Esophagus muscularis mucosa (tissue), 4 donors: ENCODE measurements at regions not wholly inside any gene's neighbourhood (a gene's known extent, or its start where the extent isn't known, plus 50 kb on each side); places are given as distances from the start of the nearest gene placed in this dataset.

Source experiments
- DNase-seq: peaks from one replicate; pipeline ENCODE4 v3.0.0-alpha.2; 2017; ENCODE audit errors: extremely low spot score
- H3K27ac ChIP-seq, 4 donors: fragments of 200-600 bp; sonication (generic); replicated peaks in 1 of 4; 1 replicate in 3 of 4; 2 replicates in 1 of 4; pipeline ENCODE4 v1.5.1; 2016 to 2019; ENCODE audit warnings: mild to moderate bottlenecking in 1 of 4
- H3K27me3 ChIP-seq, 4 donors: fragments of 200-600 bp; sonication (generic); one replicate each; pipeline versions ENCODE4 v1.5.1 to v1.6.0; 2016 to 2019
- H3K36me3 ChIP-seq, 4 donors: fragments of 200-600 bp; sonication (generic); one replicate each; pipeline ENCODE4 v1.5.1; 2016 to 2019
- H3K4me1 ChIP-seq, 4 donors: fragments of 200-600 bp; sonication (generic); one replicate each; pipeline ENCODE4 v1.5.1; 2016 to 2019
- H3K4me3 ChIP-seq, 4 donors: fragments of 200-600 bp; sonication (generic); 1 replicate in 2 of 4; 2 replicates in 2 of 4; pipeline ENCODE4 v1.5.1; 2016 to 2019; ENCODE audit warnings: mild to moderate bottlenecking in 4 of 4, moderate library complexity in 1 of 4
- H3K9me3 ChIP-seq, 4 donors: fragments of 200-600 bp; sonication (generic); 1 replicate in 3 of 4; 2 replicates in 1 of 4; pipeline ENCODE4 v1.5.1; 2016 to 2019
- EP300 ChIP-seq: sonication (generic); formaldehyde crosslinking; IDR thresholded peaks from one replicate; pipeline ENCODE4 v1.6.1; 2017; ENCODE audit warnings: antibody characterized with exemption
- POLR2A ChIP-seq: fragments of 450-650 bp; IDR thresholded peaks from one replicate; pipeline ENCODE4 v1.6.1; 2017; ENCODE audit warnings: antibody characterized with exemption, moderate library complexity, mild to moderate bottlenecking, low read depth
- POLR2AphosphoS5 ChIP-seq, 2 donors: sonication (generic); formaldehyde crosslinking; IDR thresholded peaks; one replicate each; pipeline ENCODE4 v1.6.1; 2017; ENCODE audit warnings: antibody characterized with exemption in 2 of 2
- WGBS: methylation state at CpG from one replicate; pipeline ENCODE4 v1.1.5; 2018; 5-methylcytosine and 5-hydroxymethylcytosine counted together
- intact Hi-C: fragments of 100-400 bp; cut with DNase I; formaldehyde crosslinking; loops from one replicate; pipeline ENCODE4 v1.15.1; 2023
- TF ChIP-seq, protein P1 (sequence below), 3 experiments: fragments of 200-600 bp in 2 of 3; fragments of 450-650 bp in 1 of 3; sonication (generic) in 2 of 3; IDR thresholded peaks; one replicate each; pipeline ENCODE4 v1.5.1; 2017 to 2019; ENCODE audit warnings: antibody characterized with exemption in 3 of 3, mild to moderate bottlenecking in 2 of 3, moderate library complexity in 1 of 3

DNA sequence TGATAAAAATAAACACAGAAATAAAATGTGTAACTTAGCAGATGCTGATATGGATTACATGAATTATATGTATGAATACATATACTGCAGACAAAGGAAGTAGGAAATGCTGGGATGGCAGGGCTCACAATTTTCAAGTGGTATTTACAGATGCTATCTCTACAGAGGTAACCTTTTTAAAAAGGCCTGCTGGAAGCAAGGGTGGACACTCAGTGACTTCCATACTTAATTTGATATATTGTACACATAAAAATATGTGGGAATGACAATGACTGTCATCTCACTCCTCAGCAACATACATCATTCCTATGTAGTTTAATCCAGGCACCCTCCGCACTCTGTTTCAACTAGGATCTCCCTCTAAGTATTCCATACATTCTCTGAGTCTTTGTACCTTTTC lies 452.9 kb downstream of the DTHD1 start:
- Histone ChIP-seq H3K4me1 (no peaks in the 10 kb centered on the region), H3K36me3 (no peaks in the 10 kb centered on the region), H3K4me3 (no peak overlapping the region), H3K9me3 (no peaks in the 10 kb centered on the region), H3K27me3 (no peaks in the 10 kb centered on the region), H3K27ac (no peak overlapping the region)
- intact Hi-C loops, result no loop called here
- 97% methylated on average over 1 of the region's 1 CpG for WGBS
- no peak for DNase-seq
- TF ChIP-seq POLR2AphosphoS5 (IDR thresholded peaks at IDR 0.05), result no peak

DNA sequence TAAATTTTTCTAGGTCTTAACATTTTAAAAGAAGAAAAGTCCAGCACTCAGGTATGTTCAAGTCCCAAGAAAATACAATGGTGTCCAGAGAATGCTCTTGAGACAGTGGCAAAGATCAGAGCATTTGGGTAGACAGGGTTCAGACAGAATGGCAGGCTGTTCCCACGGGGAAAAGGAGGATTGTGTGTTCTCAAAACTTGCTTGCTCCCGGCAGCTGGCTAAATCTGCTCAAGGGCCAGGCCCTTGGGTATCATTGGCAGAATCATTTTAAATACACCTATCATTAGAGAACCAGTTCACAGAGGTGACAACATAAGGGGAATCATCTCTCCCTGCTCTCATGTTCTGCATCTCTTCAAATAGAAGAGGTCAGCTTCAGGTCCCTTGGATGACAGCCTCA lies 456.3 kb downstream of the DTHD1 start:
- H3K4me3 ChIP-seq, result no peak overlapping the region
- intact Hi-C loops, result no loop called here
- WGBS, result 71% methylated on average over 2 of the region's 2 CpGs
- H3K4me1 ChIP-seq, result no peaks in the 10 kb centered on the region
- H3K9me3 ChIP-seq, result no peaks in the 10 kb centered on the region
- no peak for DNase-seq
- no peaks in the 10 kb centered on the region for H3K27me3 ChIP-seq
- no peak overlapping the region for H3K27ac ChIP-seq
- TF ChIP-seq, protein P1, sequence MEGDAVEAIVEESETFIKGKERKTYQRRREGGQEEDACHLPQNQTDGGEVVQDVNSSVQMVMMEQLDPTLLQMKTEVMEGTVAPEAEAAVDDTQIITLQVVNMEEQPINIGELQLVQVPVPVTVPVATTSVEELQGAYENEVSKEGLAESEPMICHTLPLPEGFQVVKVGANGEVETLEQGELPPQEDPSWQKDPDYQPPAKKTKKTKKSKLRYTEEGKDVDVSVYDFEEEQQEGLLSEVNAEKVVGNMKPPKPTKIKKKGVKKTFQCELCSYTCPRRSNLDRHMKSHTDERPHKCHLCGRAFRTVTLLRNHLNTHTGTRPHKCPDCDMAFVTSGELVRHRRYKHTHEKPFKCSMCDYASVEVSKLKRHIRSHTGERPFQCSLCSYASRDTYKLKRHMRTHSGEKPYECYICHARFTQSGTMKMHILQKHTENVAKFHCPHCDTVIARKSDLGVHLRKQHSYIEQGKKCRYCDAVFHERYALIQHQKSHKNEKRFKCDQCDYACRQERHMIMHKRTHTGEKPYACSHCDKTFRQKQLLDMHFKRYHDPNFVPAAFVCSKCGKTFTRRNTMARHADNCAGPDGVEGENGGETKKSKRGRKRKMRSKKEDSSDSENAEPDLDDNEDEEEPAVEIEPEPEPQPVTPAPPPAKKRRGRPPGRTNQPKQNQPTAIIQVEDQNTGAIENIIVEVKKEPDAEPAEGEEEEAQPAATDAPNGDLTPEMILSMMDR (IDR thresholded peaks at IDR 0.05), result no peak
- TF ChIP-seq EP300 (no peak), POLR2A (no peak), POLR2AphosphoS5 (IDR thresholded peaks at IDR 0.05) (no peak)
- no peaks in the 10 kb centered on the region for H3K36me3 ChIP-seq

DNA sequence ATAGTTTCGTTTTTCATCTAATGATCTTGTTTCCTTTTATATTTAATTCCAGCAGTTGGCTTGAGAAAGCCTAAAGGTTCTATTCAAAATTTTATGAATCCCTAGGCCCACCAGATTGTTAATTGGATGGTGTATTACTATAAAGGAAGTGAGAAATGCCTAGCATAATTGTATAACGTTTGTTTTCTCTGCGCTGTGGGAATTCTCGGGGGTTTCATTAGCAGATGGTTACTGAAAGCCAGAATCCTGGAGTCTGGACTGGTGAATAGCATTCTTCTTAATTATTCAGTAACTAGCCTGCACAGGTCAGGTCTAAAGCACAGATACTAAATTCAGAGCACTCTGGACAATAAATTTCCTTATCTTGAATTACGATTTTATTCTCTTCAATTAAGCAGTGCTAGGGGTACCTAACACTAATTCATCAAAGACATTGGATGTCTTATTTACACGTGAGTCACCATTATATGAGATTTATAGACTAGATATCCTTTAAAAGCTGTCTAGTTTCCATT lies 459.4 kb downstream of the DTHD1 start:
- intact Hi-C loops, result no loop called here
- no peaks in the 10 kb centered on the region for H3K4me1 ChIP-seq
- no peak overlapping the region for H3K4me3 ChIP-seq
- no peaks in the 10 kb centered on the region for H3K9me3 ChIP-seq
- TF ChIP-seq POLR2A, result no peak
- TF ChIP-seq POLR2AphosphoS5 (IDR thresholded peaks at IDR 0.05), result no peak
- H3K27me3 ChIP-seq, result no peaks in the 10 kb centered on the region
- no peak overlapping the region for H3K27ac ChIP-seq
- H3K36me3 ChIP-seq, result no peaks in the 10 kb centered on the region
- WGBS, result 60% methylated on average over 6 of the region's 6 CpGs
- no peak for DNase-seq

DNA sequence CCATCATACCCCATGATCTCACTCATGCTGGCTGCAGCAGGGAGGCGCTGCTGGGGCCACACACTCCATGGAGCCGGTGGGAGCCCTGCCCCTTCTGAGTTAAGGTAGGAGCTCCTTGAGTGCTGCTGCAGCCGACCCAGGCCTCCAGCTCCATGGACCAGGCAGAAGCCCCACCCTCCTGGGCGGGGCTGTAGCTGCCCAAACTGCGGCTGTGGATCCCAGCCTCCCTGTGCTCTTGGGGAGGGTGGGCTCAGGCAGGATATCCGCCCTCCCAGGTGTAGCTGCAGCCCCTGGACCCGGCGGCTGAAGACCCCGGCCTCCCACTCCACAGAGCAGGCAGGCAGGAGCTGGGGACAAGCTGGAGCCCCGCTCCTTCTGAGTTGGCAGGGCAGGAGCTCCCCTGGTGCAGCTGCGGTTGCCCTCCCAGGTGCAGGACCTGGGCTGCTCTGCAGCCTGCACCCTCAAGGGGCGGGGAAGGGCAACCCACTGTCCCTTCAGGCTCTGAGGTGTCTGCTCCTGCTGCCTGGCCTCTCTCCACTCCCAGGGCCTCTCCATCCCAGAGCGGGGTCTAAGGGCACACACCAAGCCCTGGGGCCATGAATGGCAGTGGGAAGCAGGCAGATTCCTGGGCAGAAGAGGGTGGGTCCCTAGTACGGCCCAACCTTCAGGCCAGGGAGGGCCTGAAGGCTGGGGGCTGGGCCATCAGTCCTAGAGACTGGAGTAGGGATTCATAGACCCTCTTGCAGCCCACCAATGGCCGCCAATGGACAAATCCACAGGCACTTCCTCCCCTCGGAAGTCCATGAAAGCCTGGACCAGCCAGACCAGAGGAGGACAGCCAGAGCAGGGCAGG lies 466.1 kb downstream of the DTHD1 start:
- H3K4me3 ChIP-seq, result no peak overlapping the region
- H3K36me3 ChIP-seq, result no peaks in the 10 kb centered on the region
- WGBS, result 86% methylated on average over 9 of the region's 16 CpGs
- TF ChIP-seq POLR2AphosphoS5 (IDR thresholded peaks at IDR 0.05) (no peak), POLR2A (no peak), EP300 (no peak)
- TF ChIP-seq, protein P1 (IDR thresholded peaks at IDR 0.05), result no peak
- intact Hi-C loops, result no loop called here
- peaks cover 0 to 4% (median 0%) of the 10 kb centered on the region in 4 donors for H3K27me3 ChIP-seq
- H3K4me1 ChIP-seq, result no peaks in the 10 kb centered on the region
- DNase-seq, result no peak
- no peaks in the 10 kb centered on the region for H3K9me3 ChIP-seq
- H3K27ac ChIP-seq, result no peak overlapping the region

DNA sequence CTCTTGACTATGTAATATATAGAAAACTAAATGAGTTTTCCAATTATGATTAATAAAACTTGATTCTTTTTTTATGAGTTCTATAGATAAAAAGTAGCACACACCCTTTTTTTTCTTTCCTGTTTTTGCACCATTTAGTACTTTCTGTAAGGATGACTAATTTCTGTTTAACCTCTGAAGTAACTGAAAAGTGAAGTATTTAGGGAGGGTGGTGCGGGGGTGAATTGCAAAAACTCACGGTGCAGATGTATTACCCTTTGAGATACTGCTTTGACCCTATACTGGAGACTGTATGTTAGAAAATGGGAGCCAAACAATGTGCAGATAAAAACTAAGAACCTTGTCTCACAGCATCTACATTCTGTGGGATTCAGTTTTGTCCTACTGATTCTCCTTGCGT lies 471.6 kb downstream of the DTHD1 start:
- TF ChIP-seq EP300 (no peak), POLR2A (no peak), POLR2AphosphoS5 (IDR thresholded peaks at IDR 0.05) (no peak)
- TF ChIP-seq, protein P1 (IDR thresholded peaks at IDR 0.05), result no peak
- 79% methylated on average over 3 of the region's 3 CpGs for WGBS
- intact Hi-C loops, result no loop called here

More for the DNA sequence above, 471.6 kb downstream of the DTHD1 start:
- Histone ChIP-seq H3K27me3 (no peaks in the 10 kb centered on the region), H3K27ac (no peak overlapping the region), H3K9me3 (no peaks in the 10 kb centered on the region), H3K36me3 (no peaks in the 10 kb centered on the region), H3K4me3 (no peak overlapping the region), H3K4me1 (no peaks in the 10 kb centered on the region)
- no peak for DNase-seq
